Neural progenitor cell (in vitro differentiated cells): ENCODE measurements at regions not wholly inside any gene's neighbourhood (a gene's known extent, or its start where the extent isn't known, plus 50 kb on each side); places are given as distances from the start of the nearest gene placed in this dataset.

Source experiments
- EZH2 ChIP-seq: fragments of 200-600 bp; sonication (generic); IDR thresholded peaks from 2 replicates; pipeline ENCODE4 v1.6.1; 2017; ENCODE audit warnings: antibody characterized with exemption, mild to moderate bottlenecking, moderate library complexity
- EZH2phosphoT487 ChIP-seq: fragments of 200-600 bp; sonication (generic); IDR thresholded peaks from 2 replicates; pipeline ENCODE4 v1.6.1; 2017; ENCODE audit warnings: antibody characterized with exemption
- TF ChIP-seq, protein P1 (sequence below): fragments of 200-600 bp; sonication (generic); IDR thresholded peaks from 2 replicates; pipeline ENCODE4 v1.5.1; 2017; ENCODE audit warnings: antibody characterized with exemption, mild to moderate bottlenecking

DNA sequence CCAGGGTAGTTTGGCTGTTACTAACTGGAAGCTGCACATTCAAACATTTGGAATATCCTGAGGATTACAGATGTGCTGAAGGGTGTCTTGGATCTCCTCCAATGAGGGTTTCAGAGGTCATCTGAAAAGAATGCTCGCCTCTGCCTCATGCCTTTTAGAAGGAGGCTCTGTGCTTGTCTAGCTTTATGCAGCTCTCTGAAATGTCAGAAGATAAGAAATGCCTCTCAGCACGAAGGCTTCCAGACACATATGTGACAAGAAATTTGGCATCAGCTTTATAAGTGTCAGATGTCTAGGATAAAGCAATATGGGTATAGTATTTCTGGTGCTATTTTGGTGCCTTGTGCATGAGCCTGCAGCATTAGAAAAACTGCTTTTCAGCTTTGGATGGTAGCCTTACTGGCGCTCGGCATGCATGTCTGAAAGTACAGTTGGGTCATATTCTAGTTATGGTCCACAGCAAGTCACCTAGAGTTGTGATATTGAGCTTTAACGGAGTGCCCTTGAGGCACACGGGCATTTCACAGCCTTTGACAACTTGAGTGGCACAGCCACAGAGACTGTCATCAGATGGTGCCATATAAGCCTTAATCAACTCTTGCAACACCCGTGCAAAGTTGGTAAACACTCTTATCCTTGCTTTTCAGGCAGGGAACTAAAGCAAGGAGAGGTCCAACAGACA is 70.8 kb upstream of the PGRMC2 start:
- TF ChIP-seq, protein P1, sequence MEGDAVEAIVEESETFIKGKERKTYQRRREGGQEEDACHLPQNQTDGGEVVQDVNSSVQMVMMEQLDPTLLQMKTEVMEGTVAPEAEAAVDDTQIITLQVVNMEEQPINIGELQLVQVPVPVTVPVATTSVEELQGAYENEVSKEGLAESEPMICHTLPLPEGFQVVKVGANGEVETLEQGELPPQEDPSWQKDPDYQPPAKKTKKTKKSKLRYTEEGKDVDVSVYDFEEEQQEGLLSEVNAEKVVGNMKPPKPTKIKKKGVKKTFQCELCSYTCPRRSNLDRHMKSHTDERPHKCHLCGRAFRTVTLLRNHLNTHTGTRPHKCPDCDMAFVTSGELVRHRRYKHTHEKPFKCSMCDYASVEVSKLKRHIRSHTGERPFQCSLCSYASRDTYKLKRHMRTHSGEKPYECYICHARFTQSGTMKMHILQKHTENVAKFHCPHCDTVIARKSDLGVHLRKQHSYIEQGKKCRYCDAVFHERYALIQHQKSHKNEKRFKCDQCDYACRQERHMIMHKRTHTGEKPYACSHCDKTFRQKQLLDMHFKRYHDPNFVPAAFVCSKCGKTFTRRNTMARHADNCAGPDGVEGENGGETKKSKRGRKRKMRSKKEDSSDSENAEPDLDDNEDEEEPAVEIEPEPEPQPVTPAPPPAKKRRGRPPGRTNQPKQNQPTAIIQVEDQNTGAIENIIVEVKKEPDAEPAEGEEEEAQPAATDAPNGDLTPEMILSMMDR, result no peak
- TF ChIP-seq EZH2 (no peak), EZH2phosphoT487 (no peak)
